Activated T-helper 1 cell treated with anti-CD3 and anti-CD28 coated beads, Interleukin-12 subunit alpha, Interleukin-12 subunit beta, Interleukin-2, Interleukin-4 antibody, amounts not matched to agents 30 ng/mL and 10 ng/mL and 1 ng/mL, durations not matched to agents 14 hours and 24 hours and 36 hours (primary cell): ENCODE measurements at regions not wholly inside any gene's neighbourhood (a gene's known extent, or its start where the extent isn't known, plus 50 kb on each side); places are given as distances from the start of the nearest gene placed in this dataset.

Experiments used
- DNase-seq: peaks from one replicate; pipeline ENCODE4 v3.0.0; 2021; ENCODE audit warnings: low spot score
- H3K27ac Mint-ChIP-seq: one replicate; pipeline ENCODE4 v1.8.0; 2021; ENCODE audit warnings: mild to moderate bottlenecking, mixed read lengths
- H3K27me3 Mint-ChIP-seq: one replicate; pipeline ENCODE4 v1.8.0; 2022; ENCODE audit warnings: mild to moderate bottlenecking, moderate library complexity, mixed read lengths; ENCODE audit not compliant: insufficient read depth
- H3K36me3 Mint-ChIP-seq: one replicate; pipeline ENCODE4 v1.8.0; 2021; ENCODE audit warnings: low read depth, mixed read lengths
- H3K4me1 Mint-ChIP-seq: one replicate; pipeline ENCODE4 v1.8.0; 2021; ENCODE audit warnings: low read depth, mixed read lengths
- H3K4me3 Mint-ChIP-seq: one replicate; pipeline ENCODE4 v1.8.0; 2021; ENCODE audit warnings: mild to moderate bottlenecking, moderate library complexity, mixed read lengths
- H3K9me3 Mint-ChIP-seq: one replicate; pipeline ENCODE4 v1.8.0; 2021; ENCODE audit warnings: mixed read lengths
- intact Hi-C: fragments of 100-400 bp; cut with micrococcal nuclease; formaldehyde crosslinking; loops from one replicate; pipeline ENCODE4 v1.15.1; 2024

- intact Hi-C loops = loop anchor here (5.0 kb wide), 1 partner anchor 121 kb away; the partner anchor contains the start of gene PCDH1
- no peak for DNase-seq
- H3K4me1 Mint-ChIP-seq = no peaks in the 10 kb centered on the region
- no peak overlapping the region for H3K4me3 Mint-ChIP-seq
- H3K27me3 Mint-ChIP-seq = peaks cover 45% of the 10 kb centered on the region
- no peaks in the 10 kb centered on the region for H3K9me3 Mint-ChIP-seq
- no peaks in the 10 kb centered on the region for H3K36me3 Mint-ChIP-seq
- no peak overlapping the region for H3K27ac Mint-ChIP-seq
Measured at GRCh38 chr5:141756196-141756595, 74.2 kb upstream of the ARAP3 start.

DNA sequence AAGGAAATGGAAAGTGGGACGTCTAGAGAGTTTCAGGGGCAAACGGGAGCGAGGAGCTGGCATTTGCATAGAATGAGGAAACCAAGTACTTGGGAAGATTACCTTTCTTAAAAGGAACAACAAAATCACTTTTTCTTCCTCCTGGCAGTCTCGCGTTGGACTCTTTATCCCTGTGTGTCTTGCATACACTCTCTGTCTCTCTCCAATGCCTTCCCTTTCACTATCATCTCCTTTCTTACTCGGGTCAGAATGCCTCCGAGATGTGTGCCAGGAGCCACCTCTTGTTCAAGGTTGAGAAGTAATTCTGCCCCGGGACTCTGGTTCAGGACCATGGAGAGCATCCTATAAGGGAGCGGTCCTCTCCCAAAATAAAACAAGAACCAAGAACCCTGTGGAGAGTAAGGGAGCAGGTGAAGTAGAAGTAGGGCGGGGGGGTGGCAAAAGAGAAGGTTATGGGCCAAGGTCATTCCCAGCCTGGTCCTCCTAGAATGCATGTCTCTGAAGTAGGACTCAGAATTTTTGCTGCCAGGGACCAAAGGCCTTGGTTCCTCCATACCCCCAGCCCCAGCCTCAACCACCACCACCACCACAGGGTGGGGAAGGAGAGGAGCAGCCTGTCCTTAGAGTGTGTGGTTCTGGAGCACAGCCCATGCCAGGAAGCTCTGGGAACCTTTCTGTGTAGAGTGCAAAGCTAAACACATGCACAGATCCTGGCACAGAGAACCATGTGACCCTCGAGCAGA lies 72.1 kb upstream of the ARAP3 start:
- intact Hi-C loops = loop anchor here (1.0 kb wide), 1 partner anchor 19 kb away; no protein-coding TSS in a partner anchor
- no peaks in the 10 kb centered on the region for H3K4me1 Mint-ChIP-seq
- peaks cover 37% of the 10 kb centered on the region for H3K27me3 Mint-ChIP-seq
- DNase-seq = peak; percentile 3
- H3K36me3 Mint-ChIP-seq = no peaks in the 10 kb centered on the region
- H3K9me3 Mint-ChIP-seq = no peaks in the 10 kb centered on the region
- H3K27ac Mint-ChIP-seq = no peak overlapping the region
- H3K4me3 Mint-ChIP-seq = no peak overlapping the region

DNA sequence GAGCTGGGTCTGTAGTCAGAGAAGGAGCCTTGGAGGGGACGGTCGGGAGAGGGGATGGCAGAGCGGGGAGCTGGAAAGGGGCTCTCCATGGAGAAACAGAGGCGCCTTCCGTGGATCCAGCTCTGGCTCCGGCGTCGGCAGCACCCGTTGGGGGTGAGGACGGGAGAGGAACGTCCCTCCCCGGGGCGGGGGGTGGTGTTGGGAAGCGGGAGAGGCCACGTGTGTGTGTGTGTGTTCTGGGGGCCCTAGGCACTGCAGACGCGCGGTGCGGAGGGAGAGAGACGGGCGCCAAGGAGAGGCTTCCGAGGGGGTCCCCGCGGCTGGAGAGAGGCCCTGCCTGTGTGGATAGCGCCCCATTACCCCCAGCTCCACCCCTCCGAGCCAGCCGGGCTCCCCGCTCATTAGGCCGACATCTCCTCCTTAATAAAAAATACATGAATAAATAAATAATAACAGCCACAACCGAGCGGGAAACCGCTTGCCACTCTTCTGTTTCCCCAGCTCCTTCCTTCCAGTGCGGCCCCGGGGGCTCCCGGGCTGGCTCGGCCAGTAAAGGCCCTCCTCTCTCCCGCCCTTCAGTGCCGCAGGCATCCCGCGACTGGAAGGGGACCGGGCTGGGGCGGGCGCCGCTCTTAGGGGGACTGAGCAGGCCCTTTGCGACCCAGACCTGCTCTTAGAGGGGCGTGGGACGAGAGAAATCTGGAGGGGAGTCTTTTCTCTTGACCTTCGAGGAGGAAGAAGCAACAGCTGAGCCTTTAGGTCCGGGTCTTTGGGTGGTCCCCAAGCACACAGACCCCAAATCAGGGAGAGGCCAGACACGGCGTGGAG lies 71.3 kb upstream of the ARAP3 start:
- no peak for DNase-seq
- intact Hi-C loops = no loop called here
- Mint-ChIP-seq H3K27ac (no peak overlapping the region), H3K9me3 (no peaks in the 10 kb centered on the region), H3K36me3 (no peaks in the 10 kb centered on the region), H3K27me3 (peaks cover 34% of the 10 kb centered on the region), H3K4me1 (no peaks in the 10 kb centered on the region), H3K4me3 (no peak overlapping the region)

DNA sequence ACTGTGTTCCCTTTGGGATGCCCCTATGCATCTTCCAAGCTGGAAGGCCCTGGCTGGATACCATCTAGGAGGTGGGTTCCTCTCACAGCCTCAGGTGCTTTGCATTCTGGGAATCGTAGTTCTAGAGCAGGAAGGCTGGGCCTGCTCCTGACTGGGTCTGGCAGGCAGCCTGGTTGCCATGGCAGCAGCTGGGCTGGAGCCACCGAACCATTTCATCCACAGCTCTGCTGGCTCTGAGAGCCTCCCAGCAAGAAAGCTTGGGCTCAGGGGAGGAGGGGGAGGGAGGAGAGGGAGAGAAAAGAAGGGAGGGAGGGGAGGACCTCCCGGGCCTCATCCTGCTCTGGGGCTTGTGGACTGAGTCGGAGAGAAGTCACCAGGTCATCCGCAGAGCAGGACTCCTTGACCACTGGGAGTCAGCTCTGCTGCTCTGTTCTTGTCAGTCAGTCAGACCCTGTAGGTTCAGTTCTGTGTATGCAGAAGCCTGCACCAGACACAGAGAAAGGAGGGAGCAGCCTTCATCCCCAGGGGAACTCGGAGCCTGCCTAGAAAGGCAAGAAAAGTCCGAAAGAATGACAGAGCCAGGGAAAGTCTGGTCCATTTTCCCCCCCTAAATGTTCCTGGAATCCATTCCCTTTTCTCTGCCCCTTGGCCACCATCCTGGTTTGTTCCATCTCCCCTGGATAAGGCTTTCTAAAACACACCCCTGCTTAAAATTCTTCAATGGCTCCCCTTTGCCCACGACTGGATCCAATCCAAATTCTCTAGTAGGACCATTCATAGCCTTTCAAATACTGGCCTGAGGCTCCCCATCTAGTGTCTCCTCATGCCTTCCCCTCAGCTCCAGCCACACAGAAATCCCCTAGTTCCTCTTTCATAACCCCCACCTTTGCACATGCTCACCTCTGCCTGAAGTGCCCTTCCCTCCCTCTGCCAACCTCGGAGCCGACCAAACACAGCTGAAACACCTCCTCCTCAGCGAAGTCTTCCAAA lies 65.4 kb upstream of the ARAP3 start:
- H3K36me3 Mint-ChIP-seq = no peaks in the 10 kb centered on the region
- H3K4me1 Mint-ChIP-seq = no peaks in the 10 kb centered on the region
- no peak overlapping the region for H3K4me3 Mint-ChIP-seq
- H3K27ac Mint-ChIP-seq = no peak overlapping the region
- DNase-seq = no peak
- no peaks in the 10 kb centered on the region for H3K9me3 Mint-ChIP-seq
- peaks cover 26% of the 10 kb centered on the region for H3K27me3 Mint-ChIP-seq
- intact Hi-C loops = no loop called here

- DNase-seq = no peak
- Mint-ChIP-seq H3K27ac (no peak overlapping the region), H3K4me1 (no peaks in the 10 kb centered on the region), H3K36me3 (no peaks in the 10 kb centered on the region), H3K9me3 (no peaks in the 10 kb centered on the region), H3K4me3 (no peak overlapping the region), H3K27me3 (peaks cover 21% of the 10 kb centered on the region)
- intact Hi-C loops = no loop called here
Measured at GRCh38 chr5:141746395-141746794, 64.4 kb upstream of the ARAP3 start.

GRCh38 chr5:141745390-141745789 lies 63.4 kb upstream of the ARAP3 start:
- Mint-ChIP-seq H3K4me3 (no peak overlapping the region), H3K4me1 (no peaks in the 10 kb centered on the region), H3K9me3 (no peaks in the 10 kb centered on the region), H3K27ac (no peak overlapping the region), H3K27me3 (peaks cover 19% of the 10 kb centered on the region), H3K36me3 (no peaks in the 10 kb centered on the region)
- no peak for DNase-seq
- intact Hi-C loops = no loop called here

GRCh38 chr5:141743866-141744272 lies 61.8 kb upstream of the ARAP3 start:
- no peak overlapping the region for H3K27ac Mint-ChIP-seq
- intact Hi-C loops = no loop called here
- no peaks in the 10 kb centered on the region for H3K9me3 Mint-ChIP-seq
- no peak for DNase-seq
- no peaks in the 10 kb centered on the region for H3K4me1 Mint-ChIP-seq
- H3K4me3 Mint-ChIP-seq = no peak overlapping the region
- H3K36me3 Mint-ChIP-seq = no peaks in the 10 kb centered on the region
- H3K27me3 Mint-ChIP-seq = peaks cover 19% of the 10 kb centered on the region

DNA sequence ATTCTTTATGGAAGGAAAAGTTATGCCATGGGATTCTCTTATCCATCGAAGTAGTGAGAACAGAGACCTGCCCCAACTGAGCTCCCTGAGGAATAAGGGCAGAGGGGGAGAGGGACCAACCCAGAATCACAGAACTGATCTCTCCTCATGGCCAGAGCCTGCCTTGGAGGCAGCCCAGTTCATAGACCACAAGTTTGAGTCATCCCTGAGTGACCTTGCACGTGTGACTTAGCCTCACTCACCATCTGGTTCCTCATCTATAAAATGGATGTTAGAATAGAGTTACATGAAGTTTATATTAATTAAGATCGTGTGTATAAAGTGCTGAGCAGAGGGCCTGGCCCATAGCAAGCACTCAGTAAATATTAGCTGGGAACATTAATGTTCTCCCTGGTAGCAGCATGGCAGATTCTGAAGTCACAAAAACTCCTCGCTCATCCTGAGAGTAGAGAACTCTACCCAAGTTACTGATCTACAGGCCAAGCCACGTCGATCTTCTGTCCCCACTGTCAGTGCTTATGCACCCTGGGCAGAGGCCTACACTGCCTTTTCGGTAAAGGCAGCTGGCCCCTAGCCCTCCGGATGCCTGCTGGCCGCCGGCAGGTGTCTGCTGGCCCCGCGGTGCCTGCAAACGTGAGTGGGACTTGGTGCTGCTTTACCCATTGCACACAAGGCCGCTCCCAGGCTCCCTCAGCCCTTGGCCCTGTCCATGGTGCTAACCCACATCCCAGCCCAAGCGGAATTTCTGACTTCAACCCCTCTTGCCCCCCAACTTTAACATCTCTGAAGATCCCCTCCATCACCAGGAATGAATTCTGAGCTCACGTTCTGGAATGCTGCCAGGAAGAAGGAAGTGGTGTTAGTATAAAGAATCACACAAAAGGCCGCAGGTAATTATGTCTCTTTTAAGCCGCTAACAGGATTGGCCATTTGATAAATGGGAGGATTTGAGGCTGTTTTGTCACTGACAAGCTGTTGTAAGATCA lies 61.1 kb upstream of the ARAP3 start:
- Mint-ChIP-seq H3K9me3 (no peaks in the 10 kb centered on the region), H3K27ac (no peak overlapping the region), H3K4me3 (no peak overlapping the region), H3K27me3 (peaks cover 16% of the 10 kb centered on the region), H3K36me3 (no peaks in the 10 kb centered on the region), H3K4me1 (no peaks in the 10 kb centered on the region)
- DNase-seq = no peak
- intact Hi-C loops = no loop called here

- intact Hi-C loops = no loop called here
- Mint-ChIP-seq H3K27ac (no peak overlapping the region), H3K36me3 (no peaks in the 10 kb centered on the region), H3K4me3 (no peak overlapping the region), H3K27me3 (peaks cover 12% of the 10 kb centered on the region), H3K9me3 (no peaks in the 10 kb centered on the region), H3K4me1 (no peaks in the 10 kb centered on the region)
- no peak for DNase-seq
Measured at GRCh38 chr5:141742144-141742543, 60.1 kb upstream of the ARAP3 start.

DNA sequence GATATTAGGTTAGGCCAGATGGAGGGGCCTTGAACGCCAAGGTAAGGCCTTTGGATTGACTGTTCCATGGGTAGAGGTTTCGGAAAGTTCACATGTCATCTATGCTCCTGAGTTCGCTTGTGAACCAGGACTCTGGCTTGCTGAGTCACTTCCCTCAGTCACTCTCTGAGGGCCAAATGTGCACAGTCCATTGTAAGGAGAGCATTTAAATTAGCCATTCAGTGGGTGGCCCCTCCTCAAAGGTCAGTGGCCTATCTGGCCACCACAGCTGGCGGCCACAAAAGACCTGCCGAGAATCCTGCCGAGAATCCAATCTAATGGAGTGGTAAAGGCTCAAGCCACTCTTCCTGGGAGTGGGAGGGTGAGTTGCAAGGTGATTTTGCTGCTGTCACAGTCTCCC lies 58.9 kb upstream of the ARAP3 start:
- no peak overlapping the region for H3K27ac Mint-ChIP-seq
- no peak for DNase-seq
- no peaks in the 10 kb centered on the region for H3K4me1 Mint-ChIP-seq
- peaks cover 8% of the 10 kb centered on the region for H3K27me3 Mint-ChIP-seq
- H3K36me3 Mint-ChIP-seq = no peaks in the 10 kb centered on the region
- intact Hi-C loops = no loop called here
- H3K9me3 Mint-ChIP-seq = no peaks in the 10 kb centered on the region
- no peak overlapping the region for H3K4me3 Mint-ChIP-seq

DNA sequence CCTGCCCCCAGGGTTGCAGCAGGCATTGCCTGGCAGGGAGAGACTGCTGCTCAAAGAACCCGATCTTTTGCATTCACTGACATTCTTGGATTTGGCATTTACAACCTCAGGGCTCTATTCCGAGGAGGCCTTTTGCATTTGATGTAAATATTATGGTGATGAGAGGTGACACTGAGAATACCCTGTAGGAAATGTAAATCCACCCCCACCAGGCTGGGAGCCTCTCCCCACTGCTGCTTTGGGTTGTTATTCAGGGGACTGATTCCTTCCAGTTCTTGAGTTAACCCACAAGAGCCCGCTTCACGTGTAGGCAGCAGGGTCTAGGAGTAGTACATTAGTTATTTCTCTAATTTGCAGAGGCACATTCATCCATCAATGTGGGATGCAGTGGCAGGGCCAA lies 55.5 kb upstream of the ARAP3 start:
- no peaks in the 10 kb centered on the region for H3K27me3 Mint-ChIP-seq
- intact Hi-C loops = no loop called here
- H3K4me1 Mint-ChIP-seq = no peaks in the 10 kb centered on the region
- no peaks in the 10 kb centered on the region for H3K9me3 Mint-ChIP-seq
- DNase-seq = no peak
- H3K36me3 Mint-ChIP-seq = no peaks in the 10 kb centered on the region
- no peak overlapping the region for H3K4me3 Mint-ChIP-seq
- H3K27ac Mint-ChIP-seq = no peak overlapping the region

- H3K27ac Mint-ChIP-seq = no peak overlapping the region
- intact Hi-C loops = loop anchor here (1.0 to 2.0 kb wide), 2 partner anchors 18 to 33 kb away; no protein-coding TSS in a partner anchor
- no peak overlapping the region for H3K4me3 Mint-ChIP-seq
- no peaks in the 10 kb centered on the region for H3K4me1 Mint-ChIP-seq
- H3K27me3 Mint-ChIP-seq = no peaks in the 10 kb centered on the region
- no peaks in the 10 kb centered on the region for H3K36me3 Mint-ChIP-seq
- H3K9me3 Mint-ChIP-seq = no peaks in the 10 kb centered on the region
- DNase-seq = no peak
Measured at GRCh38 chr5:141735823-141736222, 53.8 kb upstream of the ARAP3 start.
